Bronchial epithelial cell (primary cell): ENCODE measurements at regions not wholly inside any gene's neighbourhood (a gene's known extent, or its start where the extent isn't known, plus 50 kb on each side); places are given as distances from the start of the nearest gene placed in this dataset.

Experiments
- DNase-seq: peaks from one replicate; pipeline ENCODE4 v3.0.0-alpha.2; 2010; ENCODE audit warnings: low read depth
- FAIRE-seq: peaks from 2 replicates; lab custom pipeline; 2011; peaks lifted over from hg19 to GRCh38; lab: Jason Lieb, UNC
- H3K27me3 ChIP-seq: 2 replicates; pipeline ENCODE4 v1.5.1; 2011; ENCODE audit warnings: low read length; ENCODE audit not compliant: control insufficient read depth, insufficient read depth
- H3K36me3 ChIP-seq: 2 replicates; pipeline ENCODE4 v1.5.1; 2011; ENCODE audit warnings: low read length; ENCODE audit not compliant: control insufficient read depth, insufficient read depth
- H3K4me3 ChIP-seq: 2 replicates; pipeline ENCODE4 v1.5.1; 2011; ENCODE audit warnings: mild to moderate bottlenecking, low read depth, low read length, control low read depth
- CTCF ChIP-seq: IDR thresholded peaks from 2 replicates; pipeline ENCODE4 v1.5.1; 2011; ENCODE audit warnings: mild to moderate bottlenecking, moderate library complexity, low read length, control low read depth, inconsistent platforms; ENCODE audit not compliant: insufficient read depth, severe bottlenecking

- Histone ChIP-seq H3K36me3 (no peaks in the 10 kb centered on the region), H3K4me3 (no peak overlapping the region), H3K27me3 (no peaks in the 10 kb centered on the region)
- no peak for TF ChIP-seq CTCF
- DNase-seq (no peak), FAIRE-seq (no peak)
These were observed 188.2 kb downstream of the PTPN20 start for GRCh38 chr10:47099474-47099873.

GRCh38 chr10:47101196-47101595 is 190.0 kb downstream of the PTPN20 start:
- TF ChIP-seq CTCF = no peak
- Histone ChIP-seq H3K36me3 (no peaks in the 10 kb centered on the region), H3K4me3 (no peak overlapping the region), H3K27me3 (no peaks in the 10 kb centered on the region)
- no peak for FAIRE-seq
- no peak for DNase-seq

- no peak for TF ChIP-seq CTCF
- H3K36me3 ChIP-seq = no peaks in the 10 kb centered on the region
- FAIRE-seq = no peak
- H3K27me3 ChIP-seq = no peaks in the 10 kb centered on the region
- no peak for DNase-seq
- no peak overlapping the region for H3K4me3 ChIP-seq
These were observed 190.6 kb downstream of the PTPN20 start for GRCh38 chr10:47101807-47102206.

GRCh38 chr10:47104151-47104605 is 192.9 kb downstream of the PTPN20 start:
- FAIRE-seq = no peak

GRCh38 chr10:47104786-47105385 is 193.7 kb downstream of the PTPN20 start:
- Histone ChIP-seq H3K4me3 (no peak overlapping the region), H3K27me3 (no peaks in the 10 kb centered on the region), H3K36me3 (no peaks in the 10 kb centered on the region)
- FAIRE-seq (no peak), DNase-seq (no peak)
- no peak for TF ChIP-seq CTCF

More at GRCh38 chr10:47104151-47104605, 192.9 kb downstream of the PTPN20 start:
- Histone ChIP-seq H3K27me3 (no peaks in the 10 kb centered on the region), H3K36me3 (no peaks in the 10 kb centered on the region), H3K4me3 (no peak overlapping the region)
- no peak for TF ChIP-seq CTCF
- no peak for DNase-seq

- H3K36me3 ChIP-seq = no peaks in the 10 kb centered on the region
- H3K4me3 ChIP-seq = no peak overlapping the region
- no peak for TF ChIP-seq CTCF
- FAIRE-seq = no peak
- DNase-seq = no peak
- H3K27me3 ChIP-seq = peaks cover 2% of the 10 kb centered on the region
These were observed 192.8 kb upstream of the GDF10 start for GRCh38 chr10:47107007-47107747.
